ENCODE measurements at regions not wholly inside any gene's neighbourhood (a gene's known extent, or its start where the extent isn't known, plus 50 kb on each side); places are given as distances from the start of the nearest gene placed in this dataset.

DNA sequence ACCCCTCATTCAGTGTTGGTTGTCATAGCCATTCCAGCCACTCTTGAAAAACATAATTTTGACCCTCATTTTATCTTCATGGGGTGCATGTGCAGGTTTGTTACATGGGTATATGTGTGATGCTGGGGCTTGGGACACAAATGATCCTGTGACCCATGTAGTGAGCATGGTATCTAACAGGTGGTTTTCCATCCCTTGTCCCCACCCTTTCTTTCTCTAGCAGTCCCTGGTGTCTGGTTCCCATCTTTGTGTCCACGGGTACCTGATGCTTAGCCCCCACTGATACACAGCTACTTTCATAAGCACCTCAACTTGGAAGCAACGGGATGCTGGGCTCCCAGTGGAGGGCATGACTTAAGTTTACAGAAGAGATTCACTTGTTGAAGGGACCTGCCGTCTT, 373.5 kb downstream of the UQCRFS1 start:
- no peak overlapping the region for H3K27ac ChIP-seq
- ATAC-seq: no peak
- TF ChIP-seq, protein P1, sequence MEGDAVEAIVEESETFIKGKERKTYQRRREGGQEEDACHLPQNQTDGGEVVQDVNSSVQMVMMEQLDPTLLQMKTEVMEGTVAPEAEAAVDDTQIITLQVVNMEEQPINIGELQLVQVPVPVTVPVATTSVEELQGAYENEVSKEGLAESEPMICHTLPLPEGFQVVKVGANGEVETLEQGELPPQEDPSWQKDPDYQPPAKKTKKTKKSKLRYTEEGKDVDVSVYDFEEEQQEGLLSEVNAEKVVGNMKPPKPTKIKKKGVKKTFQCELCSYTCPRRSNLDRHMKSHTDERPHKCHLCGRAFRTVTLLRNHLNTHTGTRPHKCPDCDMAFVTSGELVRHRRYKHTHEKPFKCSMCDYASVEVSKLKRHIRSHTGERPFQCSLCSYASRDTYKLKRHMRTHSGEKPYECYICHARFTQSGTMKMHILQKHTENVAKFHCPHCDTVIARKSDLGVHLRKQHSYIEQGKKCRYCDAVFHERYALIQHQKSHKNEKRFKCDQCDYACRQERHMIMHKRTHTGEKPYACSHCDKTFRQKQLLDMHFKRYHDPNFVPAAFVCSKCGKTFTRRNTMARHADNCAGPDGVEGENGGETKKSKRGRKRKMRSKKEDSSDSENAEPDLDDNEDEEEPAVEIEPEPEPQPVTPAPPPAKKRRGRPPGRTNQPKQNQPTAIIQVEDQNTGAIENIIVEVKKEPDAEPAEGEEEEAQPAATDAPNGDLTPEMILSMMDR (IDR thresholded peaks at IDR 0.05): no peak
- no peak for TF ChIP-seq POLR2A (IDR thresholded peaks at IDR 0.05)
- H3K4me3 ChIP-seq: no peak overlapping the region
- no peaks in the 10 kb centered on the region for H3K4me1 ChIP-seq
- intact Hi-C loops (cut with DNase I): no loop called here
- H3K27me3 ChIP-seq: no peaks in the 10 kb centered on the region
- DNase-seq: no peak
- H3K36me3 ChIP-seq: no peaks in the 10 kb centered on the region
- H3K9me3 ChIP-seq: no peaks in the 10 kb centered on the region
- WGBS (ENCODE audit: insufficient coverage, low coverage, low lambda C conversion rate, missing lambda C conversion rate): 34% methylated on average over 3 of the region's 3 CpGs

DNA sequence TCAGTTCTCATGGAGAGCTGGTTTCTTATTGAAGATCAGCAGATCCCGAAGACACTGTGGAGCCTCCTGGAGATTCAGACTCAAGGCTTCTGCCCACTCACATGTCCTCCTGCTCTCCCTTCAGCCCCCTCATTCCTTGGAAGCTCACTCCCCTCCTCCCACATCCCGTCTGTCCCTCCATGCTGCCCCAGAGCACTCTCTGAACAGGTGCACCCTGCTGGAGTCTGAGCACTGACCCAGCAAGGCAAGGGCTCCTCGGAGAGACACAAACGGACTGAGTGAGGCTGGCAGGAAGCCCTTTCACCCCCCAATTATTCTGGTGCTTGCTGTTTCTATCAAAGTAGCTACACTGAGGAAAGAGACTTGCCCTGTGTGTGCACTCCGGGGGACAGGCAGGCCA, 374.0 kb downstream of the UQCRFS1 start:
- DNase-seq (no peak), ATAC-seq (no peak)
- WGBS (ENCODE audit: insufficient coverage, low coverage, low lambda C conversion rate, missing lambda C conversion rate): 49% methylated on average over 4 of the region's 5 CpGs
- Histone ChIP-seq H3K4me1 (no peaks in the 10 kb centered on the region), H3K27me3 (no peaks in the 10 kb centered on the region), H3K9me3 (no peaks in the 10 kb centered on the region), H3K27ac (no peak overlapping the region), H3K4me3 (no peak overlapping the region), H3K36me3 (no peaks in the 10 kb centered on the region)
- TF ChIP-seq POLR2A (IDR thresholded peaks at IDR 0.05): no peak
- TF ChIP-seq, protein P1 (IDR thresholded peaks at IDR 0.05): no peak
- intact Hi-C loops (cut with DNase I): no loop called here

DNA sequence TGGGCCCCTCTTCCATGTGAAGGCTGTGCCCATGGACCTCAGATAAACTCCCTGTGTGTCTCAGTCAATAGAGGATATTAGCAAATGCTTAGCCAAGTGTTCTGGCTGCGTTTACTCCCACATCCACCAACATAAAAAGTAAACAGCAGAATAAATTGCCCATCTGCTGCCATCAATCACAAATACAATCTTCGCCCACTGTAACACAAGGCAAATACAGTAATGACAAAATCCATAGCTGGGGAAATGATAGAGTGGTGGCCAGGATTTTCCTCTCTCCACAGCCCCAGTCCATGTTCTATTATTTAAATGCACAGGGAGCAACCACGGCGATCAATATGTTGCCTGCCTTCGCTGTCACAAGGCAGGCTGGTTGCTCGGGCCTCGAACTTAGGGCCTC, 376.5 kb downstream of the UQCRFS1 start:
- no peak overlapping the region for H3K4me3 ChIP-seq
- ATAC-seq (no peak), DNase-seq (no peak)
- H3K27ac ChIP-seq: no peak overlapping the region
- intact Hi-C loops (cut with DNase I): no loop called here
- H3K36me3 ChIP-seq: no peaks in the 10 kb centered on the region
- WGBS (ENCODE audit: insufficient coverage, low coverage, low lambda C conversion rate, missing lambda C conversion rate): 72% methylated on average over 6 of the region's 7 CpGs
- TF ChIP-seq, protein P1 (IDR thresholded peaks at IDR 0.05): no peak
- TF ChIP-seq POLR2A (IDR thresholded peaks at IDR 0.05): no peak
- H3K4me1 ChIP-seq: no peaks in the 10 kb centered on the region
- H3K27me3 ChIP-seq: no peaks in the 10 kb centered on the region
- no peaks in the 10 kb centered on the region for H3K9me3 ChIP-seq

DNA sequence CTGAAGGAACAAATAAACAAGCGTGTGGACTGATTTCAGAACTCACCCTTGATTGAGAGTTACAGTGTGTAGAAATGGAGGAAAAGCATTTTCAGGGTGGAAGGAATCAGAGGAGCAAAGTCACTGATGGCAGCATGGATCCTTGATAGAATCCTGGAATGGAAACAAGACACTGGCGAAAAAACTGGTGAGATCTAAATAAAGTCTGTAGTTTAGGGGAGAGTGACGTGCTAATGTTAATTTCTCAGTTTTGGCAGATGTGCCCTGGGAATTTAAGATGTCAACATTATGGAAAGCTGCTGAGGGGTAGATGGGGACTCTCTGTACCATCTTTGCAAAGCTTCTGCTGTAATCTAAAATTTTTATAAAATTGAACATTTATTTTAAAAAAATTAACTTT, 378.0 kb downstream of the UQCRFS1 start:
- H3K36me3 ChIP-seq: no peaks in the 10 kb centered on the region
- 31% methylated on average over 3 of the region's 3 CpGs for WGBS (ENCODE audit: insufficient coverage, low coverage, low lambda C conversion rate, missing lambda C conversion rate)
- DNase-seq (no peak), ATAC-seq (no peak)
- intact Hi-C loops (cut with DNase I): no loop called here
- H3K27ac ChIP-seq: no peak overlapping the region
- H3K4me1 ChIP-seq: no peaks in the 10 kb centered on the region
- no peaks in the 10 kb centered on the region for H3K9me3 ChIP-seq
- no peaks in the 10 kb centered on the region for H3K27me3 ChIP-seq
- TF ChIP-seq, protein P1 (IDR thresholded peaks at IDR 0.05): no peak
- no peak for TF ChIP-seq POLR2A (IDR thresholded peaks at IDR 0.05)
- H3K4me3 ChIP-seq: no peak overlapping the region

DNA sequence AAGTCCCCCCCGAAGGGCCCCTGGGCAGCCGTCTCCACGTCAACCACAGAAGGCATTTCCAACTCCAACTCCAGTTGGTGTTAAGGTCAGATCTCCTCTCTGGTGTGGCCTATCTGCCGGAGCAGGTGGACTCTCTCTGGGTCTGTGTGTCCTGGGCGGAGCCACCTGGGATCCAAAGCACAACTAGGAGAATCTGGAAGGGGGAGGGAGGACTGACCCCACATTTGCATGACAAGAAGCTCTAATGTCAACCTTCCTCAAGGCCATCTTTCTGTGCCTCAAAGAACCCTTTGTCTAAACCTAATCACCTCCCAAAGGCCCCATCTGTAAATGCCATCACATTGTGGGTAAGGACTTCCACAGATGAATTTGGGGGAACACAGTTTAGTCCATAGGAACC, 381.5 kb downstream of the UQCRFS1 start:
- Histone ChIP-seq H3K27me3 (no peaks in the 10 kb centered on the region), H3K27ac (no peak overlapping the region), H3K4me1 (no peaks in the 10 kb centered on the region), H3K9me3 (no peaks in the 10 kb centered on the region), H3K36me3 (no peaks in the 10 kb centered on the region), H3K4me3 (no peak overlapping the region)
- no peak for ATAC-seq
- TF ChIP-seq POLR2A (IDR thresholded peaks at IDR 0.05): no peak
- no peak for DNase-seq
- no CpG with 5 or more reads among the region's 5 CpGs for WGBS (ENCODE audit: insufficient coverage, low coverage, low lambda C conversion rate, missing lambda C conversion rate)
- intact Hi-C loops (cut with DNase I): no loop called here
